GM21423 (cell line): ENCODE measurements at regions not wholly inside any gene's neighbourhood (a gene's known extent, or its start where the extent isn't known, plus 50 kb on each side); places are given as distances from the start of the nearest gene placed in this dataset.
"Not testable (repeated sequence)": the region's sequence is repeated elsewhere in the genome, so short reads cannot be mapped to it uniquely, and the experiment has no call there.

Experiments used
- ATAC-seq: cut with Tn5 transposase; IDR thresholded peaks from one replicate; pipeline ENCODE4 v1.9.1; 2021; ENCODE audit warnings: mild to moderate bottlenecking, moderate library complexity; ENCODE audit not compliant: unreplicated experiment

- ATAC-seq, result not testable (repeated sequence)
These were observed 647.3 kb downstream of the CD109 start for GRCh38 chr6:74343321-74343720.

GRCh38 chr6:74334722-74335121, 638.7 kb downstream of the CD109 start:
- no peak for ATAC-seq

GRCh38 chr6:74333406-74333805, 637.4 kb downstream of the CD109 start:
- no peak for ATAC-seq

- no peak for ATAC-seq
These were observed 624.7 kb downstream of the CD109 start for GRCh38 chr6:74320715-74321114.

GRCh38 chr6:74320074-74320473, 624.1 kb downstream of the CD109 start:
- ATAC-seq, result no peak

GRCh38 chr6:74319292-74319691, 623.3 kb downstream of the CD109 start:
- no peak for ATAC-seq

- ATAC-seq, result no peak
These were observed 622.7 kb downstream of the CD109 start for GRCh38 chr6:74318738-74319137.

- ATAC-seq, result no peak
These were observed 616.1 kb downstream of the CD109 start for GRCh38 chr6:74312081-74312480.

GRCh38 chr6:74311431-74311830, 615.4 kb downstream of the CD109 start:
- no peak for ATAC-seq

GRCh38 chr6:74289884-74290283, 593.9 kb downstream of the CD109 start:
- ATAC-seq, result no peak

GRCh38 chr6:74287932-74288331, 591.9 kb downstream of the CD109 start:
- no peak for ATAC-seq

GRCh38 chr6:74287441-74287840, 591.4 kb downstream of the CD109 start:
- ATAC-seq, result no peak

- ATAC-seq, result no peak
These were observed 588.3 kb downstream of the CD109 start for GRCh38 chr6:74284284-74284683.

- no peak for ATAC-seq
These were observed 587.5 kb downstream of the CD109 start for GRCh38 chr6:74283532-74283931.

GRCh38 chr6:74282143-74282689, 586.2 kb downstream of the CD109 start:
- no peak for ATAC-seq

- no peak for ATAC-seq
These were observed 584.2 kb downstream of the CD109 start for GRCh38 chr6:74280130-74280692.

GRCh38 chr6:74277777-74278186, 581.8 kb downstream of the CD109 start:
- no peak for ATAC-seq

- no peak for ATAC-seq
These were observed 577.5 kb downstream of the CD109 start for GRCh38 chr6:74273541-74273940.

- no peak for ATAC-seq
These were observed 573.5 kb downstream of the CD109 start for GRCh38 chr6:74269600-74269858.

- no peak for ATAC-seq
These were observed 573.0 kb downstream of the CD109 start for GRCh38 chr6:74268815-74269599.

- no peak for ATAC-seq
These were observed 564.0 kb downstream of the CD109 start for GRCh38 chr6:74259981-74260380.

- no peak for ATAC-seq
These were observed 560.8 kb downstream of the CD109 start for GRCh38 chr6:74256781-74257180.

GRCh38 chr6:74256381-74256780, 560.4 kb downstream of the CD109 start:
- no peak for ATAC-seq
